Central memory CD8-positive, alpha-beta T cell (primary cell): ENCODE measurements at regions not wholly inside any gene's neighbourhood (a gene's known extent, or its start where the extent isn't known, plus 50 kb on each side); places are given as distances from the start of the nearest gene placed in this dataset.

Experiments
- ATAC-seq: fragments of 150-1000 bp; cut with Tn5 transposase; replicated peaks from 2 replicates; pipeline ENCODE4 v1.10.0; 2022; ENCODE audit warnings: mild to moderate bottlenecking, moderate FRiP score, moderate number of reproducible peaks; ENCODE audit not compliant: poor library complexity, severe bottlenecking; ENCODE audit errors: extremely low read depth
- DNase-seq, 2 donors: peaks; one replicate each; pipeline ENCODE4 v3.0.0; 2021; ENCODE audit warnings: low spot score in 2 of 2
- H3K27ac Mint-ChIP-seq: one replicate; pipeline ENCODE4 v1.8.0; 2022; ENCODE audit warnings: low read depth, mild to moderate bottlenecking, moderate library complexity, mixed read lengths
- H3K27me3 Mint-ChIP-seq: one replicate; pipeline ENCODE4 v1.8.0; 2022; ENCODE audit warnings: mixed read lengths
- H3K36me3 Mint-ChIP-seq: one replicate; pipeline ENCODE4 v1.8.0; 2022; ENCODE audit warnings: mild to moderate bottlenecking, moderate library complexity, mixed read lengths; ENCODE audit not compliant: insufficient read depth
- H3K4me1 Mint-ChIP-seq: one replicate; pipeline ENCODE4 v1.8.0; 2022; ENCODE audit warnings: mixed read lengths
- H3K4me3 Mint-ChIP-seq: one replicate; pipeline ENCODE4 v1.8.0; 2022; ENCODE audit warnings: mild to moderate bottlenecking, moderate library complexity, mixed read lengths
- H3K9me3 Mint-ChIP-seq: one replicate; pipeline ENCODE4 v1.8.0; 2022; ENCODE audit warnings: mixed read lengths

DNA sequence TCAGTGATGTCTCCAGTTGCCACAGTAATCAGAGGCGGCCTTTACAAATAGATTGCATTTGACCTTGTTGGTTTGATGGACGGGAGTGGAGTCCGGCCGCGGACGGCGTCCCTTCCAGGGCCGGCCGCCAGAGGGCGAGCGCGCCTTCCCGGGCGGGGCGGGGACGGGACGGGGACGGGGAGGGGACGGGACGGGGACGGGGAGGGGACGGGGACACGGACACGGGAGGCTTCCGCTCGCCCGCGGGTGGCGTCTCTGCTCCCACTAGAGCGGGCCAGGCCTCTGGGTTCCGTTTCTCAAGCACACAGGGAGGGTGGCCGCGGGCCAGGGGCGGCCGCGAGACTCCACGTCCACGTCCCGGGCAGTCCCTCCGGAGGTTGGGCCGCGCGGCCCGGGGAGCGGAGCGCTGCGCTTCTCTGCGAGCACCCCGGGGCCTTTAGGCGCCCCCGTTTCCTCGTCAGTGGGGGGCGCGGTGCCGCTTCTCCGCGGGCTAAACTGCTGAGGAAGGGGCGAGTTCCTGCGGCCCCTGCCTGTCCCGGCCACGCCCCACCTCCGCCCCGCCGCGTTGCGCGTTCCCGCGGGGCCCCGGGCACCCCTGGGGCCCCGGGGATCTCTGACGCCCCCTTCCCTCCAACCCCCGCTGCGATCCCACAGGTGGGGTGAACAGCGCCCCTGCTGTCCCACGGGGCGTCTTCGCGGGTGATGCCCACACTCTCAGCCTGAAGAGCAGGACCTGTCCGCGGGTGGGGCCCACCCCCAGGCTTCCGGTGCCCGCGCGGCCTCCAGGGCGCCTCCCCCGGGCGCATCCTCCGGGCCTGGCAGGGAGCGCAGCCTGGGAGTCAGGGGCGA, 84.2 kb upstream of the MKI67 start:
- H3K9me3 Mint-ChIP-seq, result no peaks in the 10 kb centered on the region
- peak overlapping the region; percentile 79 for H3K4me3 Mint-ChIP-seq
- peaks cover 10% of the 10 kb centered on the region for H3K36me3 Mint-ChIP-seq
- DNase-seq (peak; percentile 47 to 62), ATAC-seq (peak; percentile 74)
- H3K4me1 Mint-ChIP-seq, result peaks cover 14% of the 10 kb centered on the region
- H3K27ac Mint-ChIP-seq, result peak overlapping the region; percentile 57
- peaks cover 4% of the 10 kb centered on the region for H3K27me3 Mint-ChIP-seq

DNA sequence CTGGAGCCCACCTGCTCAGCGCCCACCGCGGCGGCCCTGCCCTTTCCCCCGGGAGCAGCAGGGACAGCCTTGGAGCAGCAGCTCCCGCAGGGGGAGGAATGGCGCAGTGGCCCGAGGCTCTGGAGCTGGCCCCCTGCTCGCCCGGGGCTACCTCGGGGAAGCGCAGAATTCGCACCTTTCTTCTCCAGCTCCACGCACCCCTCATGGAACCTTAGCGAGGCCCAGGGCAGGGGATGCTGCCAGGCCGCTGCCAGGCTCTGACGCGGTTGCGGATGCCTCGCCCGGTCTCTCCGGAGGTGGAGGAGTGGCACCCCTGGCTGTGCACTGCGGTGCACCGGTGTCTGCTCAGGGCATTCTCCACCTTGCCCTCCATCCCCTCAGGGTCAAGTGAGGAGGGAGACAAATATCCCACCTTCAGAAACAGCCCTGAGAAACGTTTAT, 84.9 kb upstream of the MKI67 start:
- ATAC-seq, result no peak
- DNase-seq, result no peak
- H3K4me3 Mint-ChIP-seq, result peak overlapping the region; percentile 79
- no peak overlapping the region for H3K27ac Mint-ChIP-seq
- peaks cover 14% of the 10 kb centered on the region for H3K4me1 Mint-ChIP-seq
- peaks cover 10% of the 10 kb centered on the region for H3K36me3 Mint-ChIP-seq
- no peaks in the 10 kb centered on the region for H3K9me3 Mint-ChIP-seq
- H3K27me3 Mint-ChIP-seq, result peaks cover 10% of the 10 kb centered on the region

DNA sequence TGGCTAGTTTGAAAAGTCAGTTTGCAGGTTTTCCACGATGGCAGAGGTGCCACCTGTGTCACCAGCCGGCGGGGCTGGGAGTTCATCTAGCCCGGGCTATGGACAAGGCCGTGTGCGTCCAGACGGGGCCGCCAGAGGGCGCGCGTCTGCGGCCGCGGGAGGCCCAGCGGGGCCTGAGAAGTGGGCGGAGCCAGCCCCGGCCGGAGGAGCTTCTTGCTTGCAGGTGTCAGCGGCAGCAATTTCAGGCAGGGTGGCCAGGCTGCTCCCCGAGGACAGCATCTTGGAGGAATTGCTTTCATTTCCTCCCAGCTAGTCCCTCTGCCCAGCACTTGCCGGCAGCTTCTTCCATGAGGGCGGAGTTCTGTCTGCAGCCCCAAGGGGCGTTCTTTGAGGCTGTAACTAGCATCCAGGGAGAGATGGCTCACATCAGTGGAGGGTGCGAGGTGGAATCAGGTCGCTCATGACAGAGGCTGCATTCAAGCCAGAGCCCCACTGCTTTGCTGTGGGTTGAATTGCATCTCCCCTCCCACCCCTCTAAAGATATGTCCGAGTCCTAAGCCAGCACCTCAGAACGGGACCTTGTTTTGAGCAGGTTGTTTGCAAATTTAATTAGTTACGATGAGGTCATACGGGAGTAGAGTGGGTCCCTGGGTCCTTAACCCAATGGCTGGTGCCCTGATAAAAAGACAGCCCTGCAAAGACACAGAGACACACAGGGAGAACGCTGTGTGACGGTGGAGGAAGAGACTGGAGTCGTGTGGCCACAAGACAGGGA, 85.9 kb upstream of the MKI67 start:
- Mint-ChIP-seq H3K27me3 (peaks cover 11% of the 10 kb centered on the region), H3K9me3 (no peaks in the 10 kb centered on the region), H3K27ac (peak overlapping the region; percentile 35), H3K36me3 (peaks cover 10% of the 10 kb centered on the region), H3K4me3 (peak overlapping the region; percentile 79), H3K4me1 (peaks cover 14% of the 10 kb centered on the region)
- DNase-seq (peak; percentile 67 to 75), ATAC-seq (peak; percentile 66)

DNA sequence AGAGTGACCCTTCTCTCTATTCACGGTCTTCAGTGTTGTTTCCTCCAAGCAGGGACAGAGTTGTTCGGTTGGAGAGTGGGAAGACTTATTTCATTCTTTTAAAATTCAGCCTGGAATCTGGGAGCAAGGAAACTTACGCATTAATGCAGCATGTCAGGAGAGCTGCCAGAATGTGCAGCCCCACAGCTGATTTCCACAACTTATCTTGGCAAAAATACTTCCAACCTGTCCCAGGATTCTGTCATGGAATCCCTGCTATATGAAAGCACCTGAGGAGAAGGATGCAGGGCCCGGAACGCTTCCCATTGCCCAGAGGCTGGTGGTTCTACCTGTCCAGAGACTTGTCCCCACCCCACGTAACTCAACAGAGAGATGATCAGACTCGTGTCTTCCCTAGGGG, 86.9 kb upstream of the MKI67 start:
- H3K9me3 Mint-ChIP-seq, result no peaks in the 10 kb centered on the region
- H3K36me3 Mint-ChIP-seq, result peaks cover 10% of the 10 kb centered on the region
- peaks cover 14% of the 10 kb centered on the region for H3K4me1 Mint-ChIP-seq
- peaks cover 11% of the 10 kb centered on the region for H3K27me3 Mint-ChIP-seq
- H3K4me3 Mint-ChIP-seq, result no peak overlapping the region
- no peak for ATAC-seq
- no peak overlapping the region for H3K27ac Mint-ChIP-seq
- DNase-seq, result no peak

DNA sequence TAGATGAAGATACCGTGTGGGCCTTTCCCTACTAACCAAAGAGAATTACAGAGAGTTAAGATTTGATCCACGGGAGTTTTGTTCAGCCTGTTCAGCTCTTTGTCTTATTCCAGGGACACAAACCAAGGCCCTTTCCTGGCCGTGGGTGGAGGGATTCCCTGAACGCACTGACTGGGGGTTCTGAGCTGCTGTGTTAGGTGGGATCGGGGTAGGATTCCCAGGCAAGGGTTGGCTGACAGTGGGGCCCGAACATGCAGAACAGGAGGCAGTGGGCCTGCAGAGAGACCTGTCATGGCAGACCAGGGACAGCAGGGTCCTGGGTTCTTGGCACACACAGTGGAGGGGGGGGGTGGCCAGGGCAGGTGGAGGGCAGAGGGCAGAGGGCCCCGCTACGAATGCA, 89.5 kb upstream of the MKI67 start:
- Mint-ChIP-seq H3K27me3 (peaks cover 11% of the 10 kb centered on the region), H3K4me1 (peaks cover 14% of the 10 kb centered on the region), H3K4me3 (no peak overlapping the region), H3K9me3 (no peaks in the 10 kb centered on the region), H3K27ac (no peak overlapping the region), H3K36me3 (peaks cover 5% of the 10 kb centered on the region)
- DNase-seq (no peak), ATAC-seq (no peak)

DNA sequence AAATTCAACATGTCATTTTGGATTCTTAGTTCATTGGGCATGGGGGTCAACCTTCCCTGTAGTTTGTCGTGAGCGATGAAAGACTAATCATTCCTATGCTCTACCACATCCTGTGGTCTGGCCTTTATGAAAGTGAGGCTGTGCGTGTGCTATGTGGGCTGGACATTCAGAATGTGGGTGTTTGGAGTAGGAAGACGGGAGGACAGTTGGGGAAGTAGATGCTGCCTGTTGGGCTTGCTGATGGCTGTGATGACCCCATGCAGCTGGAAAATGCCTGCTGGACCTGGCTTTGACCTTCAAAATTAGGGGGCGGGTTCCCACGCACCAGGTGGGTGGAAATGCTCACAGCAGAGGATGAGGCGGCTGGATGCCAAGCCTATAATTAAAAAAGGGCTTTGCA, 90.9 kb upstream of the MKI67 start:
- DNase-seq (no peak), ATAC-seq (no peak)
- Mint-ChIP-seq H3K36me3 (peaks cover 3% of the 10 kb centered on the region), H3K27me3 (peaks cover 23% of the 10 kb centered on the region), H3K9me3 (no peaks in the 10 kb centered on the region), H3K27ac (no peak overlapping the region), H3K4me1 (peaks cover 6% of the 10 kb centered on the region), H3K4me3 (no peak overlapping the region)

DNA sequence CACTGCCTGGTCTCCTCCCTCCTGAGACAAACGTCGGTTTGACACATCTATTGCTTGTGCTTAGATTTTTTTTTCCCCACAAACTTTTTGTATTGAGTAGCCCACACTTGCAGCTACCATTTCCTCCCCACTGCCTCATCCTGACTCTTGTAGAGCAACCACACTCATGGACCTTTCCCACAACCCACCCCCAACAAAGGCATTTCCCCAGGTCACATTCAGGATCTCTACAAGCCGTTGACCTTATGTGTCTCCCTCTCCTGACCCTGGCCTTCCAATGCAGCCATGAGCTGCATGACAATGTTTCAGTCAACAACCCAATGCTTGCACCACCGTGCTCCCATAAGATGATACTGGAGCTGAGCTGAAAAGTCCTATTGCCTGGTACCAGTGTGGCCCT, 91.9 kb upstream of the MKI67 start:
- H3K27me3 Mint-ChIP-seq, result peaks cover 34% of the 10 kb centered on the region
- no peaks in the 10 kb centered on the region for H3K4me1 Mint-ChIP-seq
- H3K27ac Mint-ChIP-seq, result no peak overlapping the region
- no peak overlapping the region for H3K4me3 Mint-ChIP-seq
- no peak for ATAC-seq
- no peak for DNase-seq
- no peaks in the 10 kb centered on the region for H3K9me3 Mint-ChIP-seq
- peaks cover 3% of the 10 kb centered on the region for H3K36me3 Mint-ChIP-seq

DNA sequence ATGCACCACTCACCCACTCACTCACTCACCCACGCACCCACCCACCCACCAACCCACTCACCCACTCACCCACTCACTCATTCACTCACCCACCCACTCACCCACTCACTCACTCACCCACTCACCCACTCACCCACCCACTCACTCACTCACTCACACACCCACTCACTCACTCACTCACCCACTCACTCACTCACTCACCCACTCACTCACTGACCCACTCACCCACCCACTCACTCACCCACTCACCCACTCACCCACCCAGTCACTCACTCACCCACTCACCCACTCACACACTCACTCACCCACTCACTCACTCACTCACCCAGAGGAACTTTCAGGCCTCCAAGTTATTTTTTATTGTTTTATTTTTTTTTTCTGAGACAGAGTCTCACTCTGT, 93.1 kb upstream of the MKI67 start:
- no peak for DNase-seq
- Mint-ChIP-seq H3K4me3 (no peak overlapping the region), H3K4me1 (no peaks in the 10 kb centered on the region), H3K9me3 (no peaks in the 10 kb centered on the region), H3K36me3 (no peaks in the 10 kb centered on the region), H3K27me3 (peaks cover 45% of the 10 kb centered on the region), H3K27ac (no peak overlapping the region)
- no peak for ATAC-seq

DNA sequence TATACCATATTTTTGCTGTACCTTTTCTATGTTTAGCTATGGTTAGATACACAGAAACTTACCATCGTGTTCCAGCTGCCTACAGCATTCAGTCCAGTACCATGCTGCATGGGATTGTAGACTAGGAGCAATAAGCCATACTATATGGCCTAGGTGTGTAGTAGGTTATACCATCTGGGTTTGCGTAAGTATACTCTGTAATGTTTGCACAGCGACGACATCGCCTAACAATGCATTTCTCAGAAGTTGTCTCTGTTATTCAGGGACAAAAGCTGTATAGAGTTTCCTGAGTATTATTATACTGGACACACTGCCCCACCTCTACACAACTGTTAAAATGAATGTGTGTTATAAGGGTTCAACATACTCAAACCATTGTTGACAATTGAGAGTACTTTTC, 93.8 kb upstream of the MKI67 start:
- no peak for ATAC-seq
- no peak overlapping the region for H3K4me3 Mint-ChIP-seq
- H3K9me3 Mint-ChIP-seq, result no peaks in the 10 kb centered on the region
- H3K36me3 Mint-ChIP-seq, result no peaks in the 10 kb centered on the region
- H3K27ac Mint-ChIP-seq, result no peak overlapping the region
- H3K4me1 Mint-ChIP-seq, result no peaks in the 10 kb centered on the region
- DNase-seq, result no peak
- peaks cover 52% of the 10 kb centered on the region for H3K27me3 Mint-ChIP-seq

DNA sequence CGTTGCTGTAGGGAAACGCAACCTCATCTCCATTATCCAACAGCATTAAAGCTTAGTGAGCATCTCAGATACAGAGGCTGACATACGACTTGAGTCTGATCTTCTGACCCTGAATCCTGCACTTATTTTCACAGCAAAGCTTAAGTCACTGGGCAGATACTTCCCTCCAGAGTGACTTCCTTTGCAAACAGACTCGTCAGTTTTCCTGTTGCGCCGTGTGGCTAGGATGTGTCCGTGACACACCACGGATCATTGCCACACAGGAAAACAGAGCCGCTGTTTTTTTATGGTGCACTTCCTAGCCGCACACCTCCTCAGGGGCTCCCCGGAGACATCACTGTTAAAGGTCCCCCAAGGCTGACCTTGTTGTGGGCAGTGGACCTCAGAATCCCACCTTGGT, 94.9 kb upstream of the MKI67 start:
- Mint-ChIP-seq H3K27ac (no peak overlapping the region), H3K4me1 (no peaks in the 10 kb centered on the region), H3K9me3 (no peaks in the 10 kb centered on the region), H3K27me3 (peaks cover 52% of the 10 kb centered on the region), H3K4me3 (no peak overlapping the region), H3K36me3 (no peaks in the 10 kb centered on the region)
- DNase-seq, result no peak
- no peak for ATAC-seq

DNA sequence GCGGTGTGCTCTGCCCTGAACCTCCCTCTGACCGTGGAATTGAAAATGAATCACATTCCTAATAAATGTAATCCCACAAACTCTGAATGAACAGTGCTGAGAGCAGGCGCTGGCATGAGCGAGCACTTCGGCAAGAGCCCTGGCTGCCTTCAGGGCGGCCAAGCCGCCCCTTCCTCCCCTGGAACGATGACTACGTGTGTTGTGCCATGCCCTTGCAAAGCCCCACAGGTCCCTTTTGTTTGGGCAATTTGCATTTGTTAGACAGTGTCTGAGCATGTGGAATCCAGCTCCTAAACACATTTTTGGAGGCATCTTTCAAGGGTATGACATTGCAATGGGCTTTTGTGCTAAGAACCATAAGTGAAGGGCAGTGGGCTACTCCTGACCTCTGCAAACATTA, 95.6 kb upstream of the MKI67 start:
- DNase-seq (no peak), ATAC-seq (no peak)
- Mint-ChIP-seq H3K4me1 (no peaks in the 10 kb centered on the region), H3K4me3 (no peak overlapping the region), H3K27ac (no peak overlapping the region), H3K36me3 (no peaks in the 10 kb centered on the region), H3K27me3 (peaks cover 59% of the 10 kb centered on the region), H3K9me3 (no peaks in the 10 kb centered on the region)

DNA sequence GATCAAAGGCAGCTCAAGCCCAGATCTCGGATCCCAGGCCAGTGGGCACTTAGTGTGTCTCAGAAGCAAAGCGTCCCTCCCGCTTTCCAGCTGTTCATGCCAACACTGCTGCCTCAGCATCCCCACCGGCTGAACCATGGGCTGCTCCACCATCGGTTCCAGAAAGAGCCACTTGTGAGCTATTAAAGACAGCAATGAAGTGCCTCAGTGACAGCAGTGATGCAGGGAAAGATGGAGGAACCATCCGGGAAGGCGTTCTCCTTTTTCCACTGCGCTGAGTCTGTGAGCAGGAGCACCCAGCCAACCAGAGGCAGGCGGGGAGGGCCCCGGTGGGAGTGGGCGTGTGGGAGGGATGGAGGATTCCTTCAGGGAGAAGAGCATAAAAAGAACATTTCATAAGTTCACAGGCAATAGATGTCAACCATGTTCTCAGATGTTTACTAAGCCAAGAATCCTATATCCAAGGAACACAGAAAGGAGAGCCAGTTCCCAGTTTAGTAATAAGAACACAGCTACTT, 96.2 kb upstream of the MKI67 start:
- DNase-seq (no peak), ATAC-seq (no peak)
- H3K27ac Mint-ChIP-seq, result no peak overlapping the region
- no peaks in the 10 kb centered on the region for H3K36me3 Mint-ChIP-seq
- H3K4me3 Mint-ChIP-seq, result no peak overlapping the region
- H3K4me1 Mint-ChIP-seq, result no peaks in the 10 kb centered on the region
- H3K27me3 Mint-ChIP-seq, result peaks cover 65% of the 10 kb centered on the region
- no peaks in the 10 kb centered on the region for H3K9me3 Mint-ChIP-seq

DNA sequence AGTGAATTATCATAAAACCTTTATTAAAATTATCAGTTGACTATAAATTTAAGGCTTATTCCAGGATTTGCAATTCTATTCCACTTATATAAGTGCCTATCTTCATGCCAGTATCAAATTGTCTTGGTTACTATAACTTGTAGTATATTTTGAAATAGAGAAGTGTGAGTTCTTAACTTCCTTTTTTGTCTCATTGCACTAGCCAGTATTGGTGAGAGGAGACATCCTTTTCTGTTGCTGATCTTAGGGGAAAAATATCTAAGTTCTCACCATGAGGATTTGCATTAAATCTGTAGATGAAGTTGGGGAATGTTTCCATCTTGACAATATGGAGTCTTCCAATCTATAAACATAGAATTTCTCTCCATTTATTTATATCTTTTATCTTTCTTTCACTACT, 104.2 kb upstream of the MKI67 start:
- DNase-seq, result no peak

More for the DNA sequence above, 104.2 kb upstream of the MKI67 start:
- Mint-ChIP-seq H3K9me3 (peaks cover 10% of the 10 kb centered on the region), H3K36me3 (no peaks in the 10 kb centered on the region), H3K27me3 (peaks cover 70% of the 10 kb centered on the region), H3K4me1 (no peaks in the 10 kb centered on the region), H3K4me3 (no peak overlapping the region), H3K27ac (no peak overlapping the region)
- no peak for ATAC-seq
